ENCODE measurements at regions not wholly inside any gene's neighbourhood (a gene's known extent, or its start where the extent isn't known, plus 50 kb on each side); places are given as distances from the start of the nearest gene placed in this dataset.

GRCh38 chr20:51204051-51204715, 181.3 kb upstream of the KCNG1 start:
- Histone ChIP-seq H3K27me3 (ENCODE audit: insufficient read depth, low read depth, severe bottlenecking) (peaks cover 90% of the 10 kb centered on the region), H3K36me3 (no peaks in the 10 kb centered on the region), H3K9me3 (ENCODE audit: severe bottlenecking) (no peaks in the 10 kb centered on the region), H3K4me3 (ENCODE audit: low read depth, low read length) (no peak overlapping the region), H3K27ac (no peak overlapping the region)
- DNase-seq, result no peak
- TF ChIP-seq CTCF (IDR thresholded peaks at IDR 0.05; ENCODE audit: low read depth, low read length), result no peak

GRCh38 chr20:51202304-51202703, 179.4 kb upstream of the KCNG1 start:
- no peaks in the 10 kb centered on the region for H3K9me3 ChIP-seq (ENCODE audit: severe bottlenecking)
- TF ChIP-seq CTCF (IDR thresholded peaks at IDR 0.05; ENCODE audit: low read depth, low read length), result no peak
- DNase-seq, result no peak
- H3K4me3 ChIP-seq (ENCODE audit: low read depth, low read length), result no peak overlapping the region
- H3K27ac ChIP-seq, result no peak overlapping the region
- peaks cover 87% of the 10 kb centered on the region for H3K27me3 ChIP-seq (ENCODE audit: insufficient read depth, low read depth, severe bottlenecking)
- no peaks in the 10 kb centered on the region for H3K36me3 ChIP-seq

- no peak for TF ChIP-seq CTCF (IDR thresholded peaks at IDR 0.05; ENCODE audit: low read depth, low read length)
- no peaks in the 10 kb centered on the region for H3K9me3 ChIP-seq (ENCODE audit: severe bottlenecking)
- no peaks in the 10 kb centered on the region for H3K36me3 ChIP-seq
- no peak for DNase-seq
- no peak overlapping the region for H3K4me3 ChIP-seq (ENCODE audit: low read depth, low read length)
- H3K27me3 ChIP-seq (ENCODE audit: insufficient read depth, low read depth, severe bottlenecking), result peaks cover 96% of the 10 kb centered on the region
- H3K27ac ChIP-seq, result no peak overlapping the region
Observed at GRCh38 chr20:51199920-51200319, 177.0 kb upstream of the KCNG1 start.

- H3K27me3 ChIP-seq (ENCODE audit: insufficient read depth, low read depth, severe bottlenecking), result peaks cover 96% of the 10 kb centered on the region
- H3K27ac ChIP-seq, result no peak overlapping the region
- no peak for TF ChIP-seq CTCF (IDR thresholded peaks at IDR 0.05; ENCODE audit: low read depth, low read length)
- H3K9me3 ChIP-seq (ENCODE audit: severe bottlenecking), result no peaks in the 10 kb centered on the region
- DNase-seq, result no peak
- H3K36me3 ChIP-seq, result no peaks in the 10 kb centered on the region
- no peak overlapping the region for H3K4me3 ChIP-seq (ENCODE audit: low read depth, low read length)
Observed at GRCh38 chr20:51198876-51199523, 176.1 kb upstream of the KCNG1 start.

GRCh38 chr20:51198238-51198637, 175.3 kb upstream of the KCNG1 start:
- no peak for DNase-seq
- Histone ChIP-seq H3K4me3 (ENCODE audit: low read depth, low read length) (no peak overlapping the region), H3K36me3 (no peaks in the 10 kb centered on the region), H3K9me3 (ENCODE audit: severe bottlenecking) (no peaks in the 10 kb centered on the region), H3K27me3 (ENCODE audit: insufficient read depth, low read depth, severe bottlenecking) (peaks cover 96% of the 10 kb centered on the region), H3K27ac (no peak overlapping the region)
- TF ChIP-seq CTCF (IDR thresholded peaks at IDR 0.05; ENCODE audit: low read depth, low read length), result no peak

Measured in WERI-Rb-1 (cell line).